ENCODE measurements at regions not wholly inside any gene's neighbourhood (a gene's known extent, or its start where the extent isn't known, plus 50 kb on each side); places are given as distances from the start of the nearest gene placed in this dataset.

- DNase-seq = no peak
These were observed 496.6 kb downstream of the TBC1D22A start for GRCh38 chr22:47259049-47259448.

DNA sequence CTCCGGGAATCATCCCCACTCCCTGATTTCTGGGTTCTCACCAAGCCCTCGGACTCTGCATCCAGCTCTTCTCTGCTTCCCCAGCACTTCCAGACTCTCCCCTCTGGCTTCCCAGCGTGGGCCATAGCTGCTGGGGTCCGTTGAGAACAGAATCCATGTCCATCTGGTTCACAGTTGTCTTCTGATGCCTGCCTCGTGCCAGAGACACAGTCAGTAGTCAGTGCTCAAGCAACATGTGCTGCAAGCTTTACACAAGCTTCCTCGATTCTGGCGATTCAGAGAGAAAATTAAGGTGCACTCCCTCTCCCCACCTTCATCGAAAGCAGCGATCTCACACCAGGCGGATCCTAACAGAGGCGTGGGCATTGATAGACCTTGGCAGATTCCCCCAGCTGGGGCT lies 495.5 kb downstream of the TBC1D22A start:
- no peak for DNase-seq

GRCh38 chr22:47257566-47257965 lies 495.1 kb downstream of the TBC1D22A start:
- no peak for DNase-seq

DNA sequence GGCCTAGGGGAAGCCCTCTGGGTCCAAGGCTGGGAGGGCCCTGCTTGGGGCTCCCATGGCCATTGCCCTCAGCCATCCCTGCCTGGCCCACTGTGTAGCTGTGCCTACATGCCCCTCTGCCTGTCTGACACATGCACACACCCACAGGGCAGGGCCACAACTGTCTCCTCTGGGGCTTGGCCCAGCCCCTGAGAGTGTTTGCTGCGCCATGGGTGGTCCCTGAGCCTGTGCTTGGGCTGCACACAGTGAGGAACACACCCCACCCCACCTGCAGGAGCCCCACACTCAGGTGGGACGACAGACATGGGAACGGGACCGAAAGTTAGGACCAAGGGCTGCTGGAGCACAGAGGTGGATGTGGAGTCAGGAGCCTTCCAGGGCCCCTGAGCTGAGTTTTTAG lies 489.5 kb downstream of the TBC1D22A start:
- no peak for DNase-seq

DNA sequence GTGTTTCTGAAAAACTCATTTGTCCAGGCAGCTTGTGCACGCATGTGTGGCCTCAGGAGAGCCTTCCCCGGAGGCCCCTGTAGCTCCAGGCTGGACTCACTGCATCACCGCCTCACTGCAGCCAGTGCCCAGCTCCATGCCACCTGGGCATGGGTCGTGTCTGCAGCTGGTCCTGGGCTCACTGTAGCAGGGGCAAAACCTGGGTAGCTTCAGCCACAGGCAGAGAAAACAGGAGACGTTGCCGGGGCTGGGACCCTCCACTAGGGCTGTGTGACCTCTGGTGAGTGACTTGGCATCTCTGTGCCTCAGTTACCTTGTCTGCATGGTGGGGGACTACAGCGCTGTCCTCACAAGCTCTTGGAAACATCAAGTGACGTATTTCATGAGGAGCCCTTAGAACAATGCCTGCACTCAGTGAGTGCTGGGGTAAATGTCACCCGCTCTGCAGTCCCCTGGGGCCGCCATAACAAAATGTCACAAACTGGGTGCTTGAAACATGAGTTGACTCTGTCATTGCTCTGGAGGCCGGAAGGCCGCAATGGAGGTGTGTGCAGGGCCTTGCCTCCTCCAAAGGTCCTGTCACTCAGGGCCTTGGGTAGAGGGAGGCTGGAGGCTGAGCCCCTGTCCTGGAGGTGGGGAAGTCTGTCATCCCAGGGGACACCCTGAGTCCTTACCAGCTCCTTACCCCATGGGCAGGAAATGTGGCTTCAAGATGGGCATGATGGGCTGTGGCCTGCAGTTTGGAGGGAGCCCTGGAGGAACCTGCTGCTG lies 488.7 kb downstream of the TBC1D22A start:
- DNase-seq = no peak

DNA sequence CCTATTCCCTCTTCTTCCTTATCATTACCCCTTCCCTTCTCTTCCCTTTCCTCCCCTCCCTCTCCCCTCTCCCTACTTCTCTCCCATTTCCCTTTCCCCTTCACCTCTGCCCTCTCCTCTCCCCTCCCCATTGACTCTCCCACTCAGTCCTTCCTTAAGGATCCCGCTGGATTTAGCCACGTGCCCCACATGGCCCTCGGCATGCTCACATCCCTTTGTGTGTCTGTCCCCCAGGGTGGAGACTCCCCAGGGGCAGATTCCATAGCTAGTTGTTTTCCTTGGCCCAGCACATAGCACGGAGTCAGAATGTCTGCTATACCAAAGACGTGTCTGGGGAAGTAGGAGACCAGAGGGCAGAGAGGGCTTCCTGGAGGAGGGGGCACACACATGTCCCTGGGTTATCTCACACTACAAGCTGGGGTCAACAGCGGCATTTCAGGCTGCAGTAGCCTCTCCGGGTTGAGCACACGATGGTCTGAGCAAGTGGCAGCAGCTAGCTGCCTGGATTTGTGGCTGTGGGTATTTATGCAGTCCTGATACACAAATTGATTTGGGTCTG lies 487.0 kb downstream of the TBC1D22A start:
- no peak for DNase-seq

GRCh38 chr22:47248925-47249324 lies 486.5 kb downstream of the TBC1D22A start:
- no peak for DNase-seq

DNA sequence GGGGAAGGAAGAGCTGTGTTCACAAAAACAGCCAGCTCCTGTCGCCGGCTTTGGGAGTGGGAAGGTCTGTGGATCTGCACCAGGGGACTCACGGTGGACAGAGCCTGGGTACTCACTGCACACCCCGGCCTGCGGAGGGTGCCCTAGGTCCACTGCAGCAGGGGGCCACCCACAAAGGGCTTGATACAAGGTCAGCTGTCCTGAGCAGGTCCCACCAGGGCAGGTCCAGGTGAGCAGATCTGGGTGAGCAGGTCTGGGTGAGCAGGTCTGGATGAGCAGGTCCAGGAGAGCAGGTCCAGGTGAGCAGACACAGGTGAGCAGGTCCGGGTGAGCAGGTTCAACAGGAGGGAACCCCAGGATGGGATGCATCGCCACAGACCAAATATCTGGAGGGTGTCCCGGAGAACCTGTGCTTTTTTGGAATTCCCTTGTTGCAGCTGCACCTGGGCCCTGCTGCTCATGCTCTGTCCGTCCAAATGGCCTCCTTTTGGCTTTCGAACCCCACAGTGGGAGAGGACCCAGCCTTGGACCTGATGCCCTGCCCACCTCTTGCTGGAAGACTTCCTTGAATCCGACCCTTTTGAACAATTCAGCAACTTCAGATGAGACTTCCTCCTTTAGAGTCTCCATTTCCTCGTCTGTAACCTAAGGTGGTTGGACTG lies 485.3 kb downstream of the TBC1D22A start:
- no peak for DNase-seq

DNA sequence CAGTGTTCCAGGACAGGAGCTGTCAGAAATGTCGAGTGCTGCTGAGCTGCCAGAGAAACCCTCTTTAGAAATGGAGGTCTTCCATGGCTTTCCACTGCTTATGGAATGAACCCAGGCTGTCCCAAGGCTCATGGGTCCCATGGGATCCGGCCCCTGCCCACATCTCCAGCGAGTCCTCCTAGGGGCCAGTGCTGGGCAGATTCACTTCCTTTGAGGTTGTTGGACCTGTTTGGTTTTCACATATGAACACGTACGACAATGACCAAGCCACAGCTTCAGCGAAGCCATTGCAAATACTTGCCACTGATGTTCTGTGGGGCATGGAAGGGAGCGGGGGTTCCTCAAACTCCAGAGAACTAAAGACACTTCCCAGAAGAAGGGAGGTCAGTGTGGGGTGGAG lies 483.3 kb downstream of the TBC1D22A start:
- no peak for DNase-seq

DNA sequence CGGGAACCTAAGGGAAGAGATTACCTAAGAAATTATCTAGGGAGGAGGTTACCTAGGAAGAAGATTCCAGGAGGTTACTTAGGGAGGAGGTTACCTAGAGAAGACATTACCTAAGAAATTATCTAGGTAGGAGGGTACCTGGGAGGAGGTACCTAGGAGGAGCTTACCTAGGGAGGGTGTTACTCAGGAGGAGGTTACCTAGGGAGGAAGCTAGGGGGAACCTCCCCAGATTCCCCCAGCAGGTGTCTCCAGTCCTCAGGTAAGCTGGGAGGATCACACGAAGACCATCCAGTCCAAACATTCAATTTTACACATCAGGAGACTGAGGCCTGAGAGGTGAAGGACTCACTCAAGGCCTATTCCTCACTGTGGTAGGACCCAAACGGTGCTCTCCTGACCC lies 482.8 kb downstream of the TBC1D22A start:
- DNase-seq = no peak

DNA sequence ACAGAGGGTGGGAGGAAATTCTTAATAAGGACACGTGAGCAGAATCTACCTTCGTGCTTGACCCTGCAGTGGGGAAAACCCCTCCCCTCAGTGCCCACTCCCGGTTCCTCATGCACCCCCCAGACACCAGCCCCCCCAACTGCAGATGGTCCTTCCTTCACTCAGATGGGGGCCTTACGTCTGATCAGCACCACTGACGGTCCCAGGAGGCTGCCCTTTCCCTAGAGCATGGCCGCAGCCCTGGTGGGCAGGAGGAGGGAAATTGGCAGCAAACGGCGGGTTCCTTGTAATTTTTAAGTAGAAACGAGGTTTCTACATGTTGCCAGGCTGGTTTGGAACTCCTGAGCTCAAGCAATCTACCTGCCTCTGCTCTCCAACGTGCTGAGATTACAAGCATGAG lies 477.7 kb downstream of the TBC1D22A start:
- DNase-seq = no peak

DNA sequence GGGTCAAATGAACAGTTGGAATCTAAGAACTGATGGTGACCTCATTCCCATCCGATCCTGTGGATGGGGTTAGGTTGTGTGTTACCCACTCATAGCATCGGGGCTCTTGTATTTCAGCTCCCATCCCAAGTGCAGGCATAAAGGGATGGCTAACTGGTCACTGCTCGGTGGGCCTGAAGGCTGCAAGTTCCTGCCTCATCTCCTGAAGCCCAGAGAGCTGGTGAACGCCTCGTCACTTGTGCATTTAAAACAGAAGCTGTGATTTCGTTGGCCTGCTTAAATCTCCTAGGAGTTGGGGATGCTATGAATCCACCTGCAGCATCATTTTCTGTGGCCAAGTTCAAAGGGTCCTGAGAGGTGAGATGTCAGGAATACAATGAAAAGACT lies 477.0 kb downstream of the TBC1D22A start:
- no peak for DNase-seq

DNA sequence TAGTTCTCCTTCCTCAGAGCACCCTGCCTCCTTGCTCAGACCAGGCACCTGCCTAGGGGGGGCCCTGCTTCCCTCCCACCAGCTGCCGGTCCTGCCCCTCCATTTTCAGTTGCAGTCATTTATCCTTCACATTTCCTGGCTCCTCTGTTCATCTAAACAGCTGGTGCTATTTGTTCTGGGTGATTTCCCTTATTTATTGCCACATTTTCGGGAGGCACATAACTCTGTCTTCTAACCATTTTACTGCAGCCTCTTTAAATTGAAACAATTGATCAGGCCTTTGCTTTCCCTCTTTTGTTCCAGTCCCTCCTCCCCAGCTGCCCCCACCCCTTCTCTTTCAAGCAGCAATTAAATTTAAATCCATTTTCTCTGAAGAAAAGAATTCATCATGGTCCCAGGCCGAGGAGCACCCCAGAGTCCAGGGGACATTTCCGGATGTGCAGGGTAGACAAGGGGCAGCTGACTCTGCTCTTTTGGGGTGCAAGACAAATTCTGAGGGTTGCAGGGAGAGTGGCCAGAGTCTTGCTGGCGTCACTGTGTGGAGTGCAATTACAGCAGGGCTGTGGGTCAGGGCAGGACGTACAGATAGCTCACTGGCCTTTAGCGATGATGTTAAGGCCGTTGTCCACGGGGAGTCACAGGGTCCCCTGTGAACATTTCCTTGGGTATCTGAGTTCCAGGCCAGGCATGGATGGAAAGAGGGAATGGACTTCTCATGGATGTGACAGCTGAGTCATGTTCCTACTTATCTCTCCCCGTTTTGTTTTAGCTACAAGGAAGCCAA lies 476.4 kb downstream of the TBC1D22A start:
- DNase-seq = no peak

DNA sequence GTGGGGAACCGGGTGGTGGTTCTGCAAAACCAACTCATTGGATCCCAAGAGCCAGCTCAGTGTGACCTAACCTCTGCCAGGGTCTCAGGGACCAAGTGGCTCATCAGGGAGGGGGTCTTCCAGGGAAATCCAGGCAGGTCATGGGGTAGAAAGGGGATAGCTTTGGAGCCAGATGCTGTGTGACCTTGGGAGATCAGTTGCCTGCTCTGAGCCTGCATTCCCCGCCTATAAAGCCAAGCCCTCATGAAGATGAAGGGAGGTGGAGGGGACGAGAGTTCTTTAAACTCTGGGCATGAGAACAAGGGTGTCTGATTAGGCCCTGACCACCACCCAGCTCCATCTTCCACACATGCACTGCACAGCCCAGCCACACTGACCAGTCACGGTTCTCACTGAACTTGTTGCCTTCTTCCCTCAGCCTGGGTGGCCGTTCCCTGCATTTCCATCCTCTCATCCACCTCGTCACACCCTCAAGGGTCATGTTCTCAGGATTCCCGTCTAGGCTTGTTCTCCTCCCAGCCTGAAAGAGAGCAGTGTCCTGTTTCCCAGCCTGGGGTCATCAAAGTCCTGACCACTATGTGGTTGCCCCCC lies 475.5 kb downstream of the TBC1D22A start:
- DNase-seq = no peak

- DNase-seq = no peak
These were observed 474.3 kb downstream of the TBC1D22A start for GRCh38 chr22:47236718-47237117.

GRCh38 chr22:47236161-47236560 lies 473.7 kb downstream of the TBC1D22A start:
- no peak for DNase-seq

- DNase-seq = no peak
These were observed 471.1 kb downstream of the TBC1D22A start for GRCh38 chr22:47233316-47234243.

GRCh38 chr22:47232753-47233152 lies 470.3 kb downstream of the TBC1D22A start:
- no peak for DNase-seq

DNA sequence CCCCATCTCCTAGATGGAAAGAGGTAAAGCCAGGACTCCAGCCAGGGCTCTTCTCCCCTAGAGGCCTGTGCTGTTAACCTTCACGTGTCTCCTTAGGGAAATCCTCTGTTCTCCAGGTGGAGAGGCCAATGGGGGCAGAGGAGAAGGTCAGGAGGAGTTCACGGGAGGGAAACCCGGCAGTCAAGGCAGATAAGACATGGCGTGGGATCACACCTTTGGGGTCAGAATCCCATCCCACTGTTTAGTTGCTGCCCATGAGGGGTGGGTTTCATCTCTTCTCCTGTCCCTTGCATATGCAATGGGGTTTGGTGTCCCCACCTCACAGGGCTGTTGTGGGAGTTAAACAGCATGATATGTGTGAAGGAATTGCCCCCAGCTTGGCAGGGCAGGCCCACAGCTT lies 469.7 kb downstream of the TBC1D22A start:
- DNase-seq = no peak

DNA sequence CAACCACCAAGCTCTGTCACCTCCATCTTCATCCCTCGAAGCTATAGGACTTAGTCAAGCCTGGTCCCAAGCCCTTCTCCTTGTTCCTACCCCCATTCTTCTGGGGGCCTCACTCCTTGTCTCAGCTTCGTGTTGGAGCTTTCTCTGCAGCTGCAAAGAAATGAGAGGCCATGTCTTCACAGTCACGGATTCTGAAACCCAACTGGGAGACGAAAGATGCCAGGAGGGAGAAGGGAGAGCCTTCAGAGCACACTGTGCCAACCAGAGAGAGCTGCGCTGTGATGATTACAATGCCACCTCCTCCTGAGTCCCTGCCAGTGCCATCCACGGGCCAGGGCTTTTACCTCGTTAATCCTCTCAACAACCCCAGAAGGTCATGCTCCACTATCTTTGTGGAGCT lies 469.3 kb downstream of the TBC1D22A start:
- DNase-seq = no peak

- no peak for DNase-seq
These were observed 468.3 kb downstream of the TBC1D22A start for GRCh38 chr22:47230741-47231140.

GRCh38 chr22:47230251-47230650 lies 467.8 kb downstream of the TBC1D22A start:
- DNase-seq = no peak
